ENCODE measurements at regions not wholly inside any gene's neighbourhood (a gene's known extent, or its start where the extent isn't known, plus 50 kb on each side); places are given as distances from the start of the nearest gene placed in this dataset.

- TF ChIP-seq HDGF (IDR thresholded peaks at IDR 0.05; ENCODE audit: borderline replicate concordance), result no peak
- no peak for TF ChIP-seq FOXM1 (IDR thresholded peaks at IDR 0.05; ENCODE audit: borderline replicate concordance)
- no peak for TF ChIP-seq FOXA1 (IDR thresholded peaks at IDR 0.05)
- no peak for TF ChIP-seq SP1 (IDR thresholded peaks at IDR 0.05)
- TF ChIP-seq NFRKB (IDR thresholded peaks at IDR 0.05), result no peak
- no peak for TF ChIP-seq PKNOX1 (IDR thresholded peaks at IDR 0.05)
- TF ChIP-seq ARNT (IDR thresholded peaks at IDR 0.05), result no peak
- no peak for TF ChIP-seq CTBP1 (IDR thresholded peaks at IDR 0.05; ENCODE audit: borderline replicate concordance)
- TF ChIP-seq BHLHE40 (IDR thresholded peaks at IDR 0.05; ENCODE audit: borderline replicate concordance), result no peak
These were observed 494.6 kb upstream of the ID4 start for GRCh38 chr6:19342616-19343015.

Measured in HEK293T (cell line).